ENCODE measurements at regions not wholly inside any gene's neighbourhood (a gene's known extent, or its start where the extent isn't known, plus 50 kb on each side); places are given as distances from the start of the nearest gene placed in this dataset.

DNA sequence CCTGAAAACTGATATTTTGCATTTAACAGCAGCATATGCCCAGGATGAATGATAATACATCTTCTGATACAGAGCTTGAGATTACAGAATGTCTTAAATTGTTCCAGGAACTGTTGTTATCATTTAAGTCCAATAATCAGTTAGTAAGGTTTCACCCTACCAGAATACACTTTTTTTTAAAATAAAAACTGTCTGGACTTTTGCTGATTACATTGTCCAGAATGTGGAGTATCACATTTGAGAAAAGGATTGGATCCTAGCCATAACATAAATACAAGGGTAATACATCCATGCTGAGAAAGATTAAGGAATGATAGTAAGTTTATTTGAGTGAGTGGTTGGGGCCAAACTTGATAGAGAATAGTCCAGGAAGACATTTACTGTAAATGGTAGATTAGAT lies 71.0 kb downstream of the SEPTIN7 start:
- ChIA-PET CTCF (no interaction called here), RAD21 (ENCODE audit: unreplicated experiment) (no interaction called here), SMC1A (ENCODE audit: uncharacterized antibody, unreplicated experiment) (no interaction called here), POLR2A (no interaction called here)
- peaks cover 7% of the 10 kb centered on the region; the same call in 1 of the 2 replicates for H3K4me1 ChIP-seq (ENCODE audit: control insufficient read depth, insufficient read depth, low read length)
- in situ Hi-C loops (cut with MboI) (no loop called here), intact Hi-C loops (cut with micrococcal nuclease; ENCODE audit: unreplicated experiment) (no loop called here)
- no peak overlapping the region for H2AFZ ChIP-seq (ENCODE audit: control insufficient read depth, low read depth, low read length)
- H3K4me2 ChIP-seq (ENCODE audit: control insufficient read depth, insufficient read depth), result no peak overlapping the region
- FAIRE-seq, result no peak
- BruUV-seq (replicated peaks), result no TSS peak
- H3K27me3 ChIP-seq (replicated peaks in 1 of 2; ENCODE audit: control insufficient read depth in 2 of 2, insufficient read depth in 2 of 2, low read length in 1 of 2), result no peaks in the 10 kb centered on the region
- no peaks in the 10 kb centered on the region for H4K20me1 ChIP-seq (ENCODE audit: control insufficient read depth, insufficient read depth)
- no peak for TF ChIP-seq NFXL1 (IDR thresholded peaks at IDR 0.05; ENCODE audit: borderline replicate concordance)
- TF ChIP-seq TCF7 (IDR thresholded peaks at IDR 0.05; ENCODE audit: borderline replicate concordance), result no peak
- TF ChIP-seq RAD51 (IDR thresholded peaks at IDR 0.05), result no peak
- no peak for TF ChIP-seq SMAD1 (IDR thresholded peaks at IDR 0.05; ENCODE audit: low read depth, partially characterized antibody)
- no peak for TF ChIP-seq NR2F1 (conservative IDR thresholded peaks at IDR 0.05)
- TF ChIP-seq RBBP5 (conservative IDR thresholded peaks at IDR 0.05), result no peak
- TF ChIP-seq, protein P1, sequence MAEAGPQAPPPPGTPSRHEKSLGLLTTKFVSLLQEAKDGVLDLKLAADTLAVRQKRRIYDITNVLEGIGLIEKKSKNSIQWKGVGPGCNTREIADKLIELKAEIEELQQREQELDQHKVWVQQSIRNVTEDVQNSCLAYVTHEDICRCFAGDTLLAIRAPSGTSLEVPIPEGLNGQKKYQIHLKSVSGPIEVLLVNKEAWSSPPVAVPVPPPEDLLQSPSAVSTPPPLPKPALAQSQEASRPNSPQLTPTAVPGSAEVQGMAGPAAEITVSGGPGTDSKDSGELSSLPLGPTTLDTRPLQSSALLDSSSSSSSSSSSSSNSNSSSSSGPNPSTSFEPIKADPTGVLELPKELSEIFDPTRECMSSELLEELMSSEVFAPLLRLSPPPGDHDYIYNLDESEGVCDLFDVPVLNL (IDR thresholded peaks at IDR 0.05; ENCODE audit: low read depth, low read length), result no peak
- H3K36me3 ChIP-seq (ENCODE audit: control insufficient read depth in 2 of 2, insufficient read depth in 2 of 2, low read length in 1 of 2), result peaks cover 0 to 16% of the 10 kb centered on the region in 2 experiments; a peak in 2 of 4 replicates
- no peak for DNase-seq (ENCODE audit: low read depth, low spot score)
- H3K27ac ChIP-seq (ENCODE audit: control insufficient read depth, insufficient read depth), result no peak overlapping the region
- no peak for ATAC-seq
- no peak overlapping the region for H3K4me3 ChIP-seq
- peaks cover 7% of the 10 kb centered on the region for H3K79me2 ChIP-seq (ENCODE audit: control insufficient read depth, insufficient read depth, low read length)
- H3K9me3 ChIP-seq (replicated peaks; ENCODE audit: control insufficient read depth, insufficient read depth, low read length), result no peaks in the 10 kb centered on the region
- no peak overlapping the region for H3K9ac ChIP-seq (ENCODE audit: control insufficient read depth, insufficient read depth, low read length)

DNA sequence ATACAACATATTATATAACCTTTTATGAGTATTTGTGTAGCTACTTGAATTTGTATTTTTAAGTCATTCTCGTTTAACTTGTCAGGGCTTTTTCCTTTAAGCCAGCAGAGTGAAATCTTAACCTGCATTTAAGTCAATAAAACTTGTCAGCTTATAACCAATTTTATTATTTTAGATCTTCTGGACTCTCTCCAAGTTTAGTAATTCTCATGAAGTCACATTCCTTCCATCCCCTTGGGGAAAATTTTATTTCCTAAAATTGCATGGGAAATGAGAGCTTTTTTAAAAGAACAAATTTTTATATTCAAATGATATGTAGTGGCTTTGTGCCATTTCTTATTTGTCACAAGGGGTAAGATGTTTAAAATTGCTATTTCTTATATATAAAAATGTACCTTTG lies 74.0 kb downstream of the SEPTIN7 start:
- H3K9me3 ChIP-seq (replicated peaks; ENCODE audit: control insufficient read depth, insufficient read depth, low read length), result no peaks in the 10 kb centered on the region
- no peak overlapping the region for H3K4me3 ChIP-seq
- ChIA-PET SMC1A (ENCODE audit: uncharacterized antibody, unreplicated experiment) (interaction anchor here (1.2 kb wide), 1 partner anchor 17 kb away, joined by 6 read pairs; no protein-coding TSS in a partner anchor), POLR2A (no interaction called here), RAD21 (ENCODE audit: unreplicated experiment) (interaction anchor here (0.6 to 1.5 kb wide), 4 partner anchors 30 to 165 kb away, joined by 3 to 4 read pairs (median 3); no protein-coding TSS in a partner anchor), CTCF (interaction anchor here (0.8 to 1.2 kb wide), 4 partner anchors 14 to 78 kb away, joined by 3 to 4 read pairs (median 3); partner anchors contain the start of gene SEPTIN7)
- ATAC-seq (no peak), DNase-seq (ENCODE audit: low read depth, low spot score) (no peak), FAIRE-seq (no peak)
- H3K79me2 ChIP-seq (ENCODE audit: control insufficient read depth, insufficient read depth, low read length), result peaks cover 2% of the 10 kb centered on the region
- 100% methylated on average over 1 of the region's 1 CpG for WGBS (ENCODE audit: insufficient coverage, insufficient replicate concordance, low lambda C conversion rate, missing lambda C conversion rate)
- no peak overlapping the region for H2AFZ ChIP-seq (ENCODE audit: control insufficient read depth, low read depth, low read length)
- H3K36me3 ChIP-seq (ENCODE audit: control insufficient read depth in 2 of 2, insufficient read depth in 2 of 2, low read length in 1 of 2), result peaks cover 0 to 13% of the 10 kb centered on the region in 2 experiments; a peak in 2 of 4 replicates
- H3K9ac ChIP-seq (ENCODE audit: control insufficient read depth, insufficient read depth, low read length), result no peak overlapping the region
- in situ Hi-C loops (cut with MboI) (no loop called here), intact Hi-C loops (cut with micrococcal nuclease; ENCODE audit: unreplicated experiment) (no loop called here)
- H3K27me3 ChIP-seq (replicated peaks in 1 of 2; ENCODE audit: control insufficient read depth in 2 of 2, insufficient read depth in 2 of 2, low read length in 1 of 2), result no peaks in the 10 kb centered on the region
- H3K4me2 ChIP-seq (ENCODE audit: control insufficient read depth, insufficient read depth), result no peak overlapping the region
- BruUV-seq (replicated peaks), result no TSS peak
- H3K27ac ChIP-seq (ENCODE audit: control insufficient read depth, insufficient read depth), result no peak overlapping the region
- H4K20me1 ChIP-seq (ENCODE audit: control insufficient read depth, insufficient read depth), result no peaks in the 10 kb centered on the region
- no peaks in the 10 kb centered on the region for H3K4me1 ChIP-seq (ENCODE audit: control insufficient read depth, insufficient read depth, low read length)
- TF ChIP-seq FOXK2 (IDR thresholded peaks at IDR 0.05) (no peak), TBL1XR1 (IDR thresholded peaks at IDR 0.05; ENCODE audit: low read depth, low read length) (no peak), ESRRA (IDR thresholded peaks at IDR 0.05; ENCODE audit: low read length) (no peak), RUNX3 (IDR thresholded peaks at IDR 0.05; ENCODE audit: low read length) (no peak), POLR2AphosphoS5 (IDR thresholded peaks at IDR 0.05; ENCODE audit: low read length) (no peak), CHD2 (IDR thresholded peaks at IDR 0.05; ENCODE audit: borderline replicate concordance, low read depth, low read length) (no peak), NFYA (IDR thresholded peaks at IDR 0.05; ENCODE audit: borderline replicate concordance, low read depth, low read length) (no peak), YY1 (IDR thresholded peaks at IDR 0.05; ENCODE audit: low read depth, low read length) (no peak), ETV6 (conservative IDR thresholded peaks at IDR 0.05 in 1 of 2, IDR thresholded peaks at IDR 0.05 in 1 of 2; ENCODE audit: borderline replicate concordance in 1 of 2, low read depth in 1 of 2) (no peak)
- TF ChIP-seq, protein P2, sequence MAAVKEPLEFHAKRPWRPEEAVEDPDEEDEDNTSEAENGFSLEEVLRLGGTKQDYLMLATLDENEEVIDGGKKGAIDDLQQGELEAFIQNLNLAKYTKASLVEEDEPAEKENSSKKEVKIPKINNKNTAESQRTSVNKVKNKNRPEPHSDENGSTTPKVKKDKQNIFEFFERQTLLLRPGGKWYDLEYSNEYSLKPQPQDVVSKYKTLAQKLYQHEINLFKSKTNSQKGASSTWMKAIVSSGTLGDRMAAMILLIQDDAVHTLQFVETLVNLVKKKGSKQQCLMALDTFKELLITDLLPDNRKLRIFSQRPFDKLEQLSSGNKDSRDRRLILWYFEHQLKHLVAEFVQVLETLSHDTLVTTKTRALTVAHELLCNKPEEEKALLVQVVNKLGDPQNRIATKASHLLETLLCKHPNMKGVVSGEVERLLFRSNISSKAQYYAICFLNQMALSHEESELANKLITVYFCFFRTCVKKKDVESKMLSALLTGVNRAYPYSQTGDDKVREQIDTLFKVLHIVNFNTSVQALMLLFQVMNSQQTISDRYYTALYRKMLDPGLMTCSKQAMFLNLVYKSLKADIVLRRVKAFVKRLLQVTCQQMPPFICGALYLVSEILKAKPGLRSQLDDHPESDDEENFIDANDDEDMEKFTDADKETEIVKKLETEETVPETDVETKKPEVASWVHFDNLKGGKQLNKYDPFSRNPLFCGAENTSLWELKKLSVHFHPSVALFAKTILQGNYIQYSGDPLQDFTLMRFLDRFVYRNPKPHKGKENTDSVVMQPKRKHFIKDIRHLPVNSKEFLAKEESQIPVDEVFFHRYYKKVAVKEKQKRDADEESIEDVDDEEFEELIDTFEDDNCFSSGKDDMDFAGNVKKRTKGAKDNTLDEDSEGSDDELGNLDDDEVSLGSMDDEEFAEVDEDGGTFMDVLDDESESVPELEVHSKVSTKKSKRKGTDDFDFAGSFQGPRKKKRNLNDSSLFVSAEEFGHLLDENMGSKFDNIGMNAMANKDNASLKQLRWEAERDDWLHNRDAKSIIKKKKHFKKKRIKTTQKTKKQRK (IDR thresholded peaks at IDR 0.05; ENCODE audit: low read depth, low read length), result no peak
